ENCODE measurements at regions not wholly inside any gene's neighbourhood (a gene's known extent, or its start where the extent isn't known, plus 50 kb on each side); places are given as distances from the start of the nearest gene placed in this dataset.

DNA sequence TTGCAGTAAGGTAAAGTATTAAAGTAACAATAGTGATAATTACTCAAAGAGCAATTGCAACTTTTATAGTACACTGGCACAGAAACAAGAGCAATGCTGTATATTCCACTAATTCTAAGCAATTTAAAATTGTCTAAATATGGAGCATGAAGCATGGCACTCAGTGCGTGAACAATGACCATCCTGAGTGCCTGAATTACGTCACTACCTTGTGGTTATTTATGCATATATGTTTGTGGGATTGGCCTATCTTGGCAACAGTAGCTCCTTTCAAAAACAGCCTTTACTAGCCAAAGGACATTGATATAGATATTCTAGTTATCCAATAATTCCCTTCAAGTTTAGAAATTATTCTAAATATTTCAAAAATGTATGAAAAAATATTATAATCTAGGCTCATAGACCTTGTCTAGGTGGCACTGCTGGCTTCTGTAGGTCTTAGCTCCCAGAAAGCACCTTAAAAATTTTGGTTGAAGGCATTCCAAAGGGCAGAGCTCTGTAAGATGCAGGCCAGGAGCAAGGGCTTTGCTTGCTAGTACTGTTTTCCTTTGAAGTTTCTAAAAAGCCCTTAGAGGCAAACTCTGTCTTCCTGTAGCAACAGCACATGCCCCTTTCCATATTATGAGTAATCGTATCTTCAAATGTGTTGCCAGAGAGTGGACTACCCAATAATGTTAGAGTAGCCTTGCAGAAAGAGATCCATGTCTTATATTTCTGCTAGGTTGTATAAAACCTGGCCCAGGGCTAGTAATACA lies 719.3 kb downstream of the NR2F1-AS1 start:
- TF ChIP-seq POLR2A (IDR thresholded peaks at IDR 0.05): no peak
- TF ChIP-seq, protein P1, sequence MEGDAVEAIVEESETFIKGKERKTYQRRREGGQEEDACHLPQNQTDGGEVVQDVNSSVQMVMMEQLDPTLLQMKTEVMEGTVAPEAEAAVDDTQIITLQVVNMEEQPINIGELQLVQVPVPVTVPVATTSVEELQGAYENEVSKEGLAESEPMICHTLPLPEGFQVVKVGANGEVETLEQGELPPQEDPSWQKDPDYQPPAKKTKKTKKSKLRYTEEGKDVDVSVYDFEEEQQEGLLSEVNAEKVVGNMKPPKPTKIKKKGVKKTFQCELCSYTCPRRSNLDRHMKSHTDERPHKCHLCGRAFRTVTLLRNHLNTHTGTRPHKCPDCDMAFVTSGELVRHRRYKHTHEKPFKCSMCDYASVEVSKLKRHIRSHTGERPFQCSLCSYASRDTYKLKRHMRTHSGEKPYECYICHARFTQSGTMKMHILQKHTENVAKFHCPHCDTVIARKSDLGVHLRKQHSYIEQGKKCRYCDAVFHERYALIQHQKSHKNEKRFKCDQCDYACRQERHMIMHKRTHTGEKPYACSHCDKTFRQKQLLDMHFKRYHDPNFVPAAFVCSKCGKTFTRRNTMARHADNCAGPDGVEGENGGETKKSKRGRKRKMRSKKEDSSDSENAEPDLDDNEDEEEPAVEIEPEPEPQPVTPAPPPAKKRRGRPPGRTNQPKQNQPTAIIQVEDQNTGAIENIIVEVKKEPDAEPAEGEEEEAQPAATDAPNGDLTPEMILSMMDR (IDR thresholded peaks at IDR 0.05): no peak
